ENCODE measurements at regions not wholly inside any gene's neighbourhood (a gene's known extent, or its start where the extent isn't known, plus 50 kb on each side); places are given as distances from the start of the nearest gene placed in this dataset.
"Not testable (repeated sequence)": the region's sequence is repeated elsewhere in the genome, so short reads cannot be mapped to it uniquely, and the experiment has no call there.

DNA sequence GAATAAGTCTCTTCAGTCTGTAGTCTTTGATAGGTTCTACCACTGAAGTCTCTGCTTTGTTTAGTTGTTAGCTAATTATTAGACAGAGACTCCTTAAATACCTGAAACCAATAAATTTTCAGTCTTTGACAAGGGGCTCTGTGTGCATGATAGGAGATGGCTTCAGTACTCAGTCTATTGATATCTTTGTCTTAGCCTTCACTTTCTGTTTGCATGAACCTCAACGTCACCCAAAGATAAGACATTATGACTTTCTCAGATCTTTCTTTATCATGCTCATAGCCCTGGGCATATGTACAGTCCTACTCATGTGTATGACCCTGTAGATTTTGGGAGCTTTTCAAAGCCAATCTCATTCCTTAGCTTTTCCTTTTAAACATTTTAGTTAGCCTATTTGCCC lies 183.5 kb upstream of the GCFC2 start:
- TF ChIP-seq CTCF (IDR thresholded peaks at IDR 0.05): no peak
- TF ChIP-seq POLR2A (IDR thresholded peaks at IDR 0.05): no peak
- no peak overlapping the region for H3K4me3 ChIP-seq (ENCODE audit: low read depth, poor library complexity, severe bottlenecking)
- WGBS, 2 donors: 66% methylated on average over 1 of the region's 1 CpG
- no peak for DNase-seq (ENCODE audit: low spot score in 2 of 2)
- intact Hi-C loops (cut with DNase I; ENCODE audit: low total_unique reads): no loop called here

DNA sequence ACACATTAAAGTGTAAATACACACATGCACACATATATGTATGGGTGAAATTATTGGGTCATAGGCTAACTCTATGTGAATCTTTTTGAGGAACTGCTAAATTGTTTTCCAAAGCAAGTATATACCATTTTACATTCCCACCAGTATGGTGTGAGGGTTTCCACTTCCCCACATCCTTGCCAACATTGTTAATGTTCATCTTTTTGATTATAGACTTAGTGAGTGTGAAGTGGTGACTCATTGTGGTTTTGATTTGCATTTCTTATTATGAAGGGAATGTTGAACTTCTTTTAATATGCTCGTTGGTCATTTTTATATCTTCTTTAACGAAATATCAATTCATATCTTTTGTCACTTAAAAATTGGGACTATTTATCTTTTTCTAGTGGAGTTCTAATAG lies 181.8 kb upstream of the GCFC2 start:
- no peak for DNase-seq (ENCODE audit: low spot score in 2 of 2)
- TF ChIP-seq POLR2A (IDR thresholded peaks at IDR 0.05): no peak
- no peak for TF ChIP-seq CTCF (IDR thresholded peaks at IDR 0.05)
- intact Hi-C loops (cut with DNase I; ENCODE audit: low total_unique reads): no loop called here

DNA sequence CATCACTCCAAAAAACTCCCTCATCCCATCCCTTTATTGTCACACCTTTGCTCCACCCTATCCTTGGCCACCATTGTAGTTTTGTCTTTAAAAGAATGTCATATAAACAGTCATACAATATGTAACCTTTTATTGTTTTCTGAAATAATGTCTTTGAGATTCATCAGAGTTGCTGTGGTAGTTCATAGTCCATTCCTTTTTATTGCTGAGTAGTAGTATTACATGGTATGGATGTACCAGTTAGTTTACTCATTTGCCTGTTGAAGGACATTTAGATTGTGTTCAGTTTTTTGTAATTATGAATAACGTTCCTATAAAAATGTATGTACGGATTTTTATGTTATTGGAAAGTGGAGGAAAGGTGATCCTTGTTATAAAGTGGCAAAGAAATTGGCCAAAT lies 171.8 kb upstream of the GCFC2 start:
- TF ChIP-seq POLR2A (IDR thresholded peaks at IDR 0.05) (no peak), CTCF (IDR thresholded peaks at IDR 0.05) (no peak)
- no peak overlapping the region for H3K4me3 ChIP-seq (ENCODE audit: low read depth, poor library complexity, severe bottlenecking)
- intact Hi-C loops (cut with DNase I; ENCODE audit: low total_unique reads): no loop called here
- DNase-seq (ENCODE audit: low spot score in 2 of 2): no peak
- WGBS, 2 donors: 71 to 76% methylated on average over 2 of the region's 2 CpGs

More for the DNA sequence above, 181.8 kb upstream of the GCFC2 start:
- no peak overlapping the region for H3K4me3 ChIP-seq (ENCODE audit: low read depth, poor library complexity, severe bottlenecking)
- WGBS, 2 donors: 52 to 61% methylated on average over 2 of the region's 2 CpGs

DNA sequence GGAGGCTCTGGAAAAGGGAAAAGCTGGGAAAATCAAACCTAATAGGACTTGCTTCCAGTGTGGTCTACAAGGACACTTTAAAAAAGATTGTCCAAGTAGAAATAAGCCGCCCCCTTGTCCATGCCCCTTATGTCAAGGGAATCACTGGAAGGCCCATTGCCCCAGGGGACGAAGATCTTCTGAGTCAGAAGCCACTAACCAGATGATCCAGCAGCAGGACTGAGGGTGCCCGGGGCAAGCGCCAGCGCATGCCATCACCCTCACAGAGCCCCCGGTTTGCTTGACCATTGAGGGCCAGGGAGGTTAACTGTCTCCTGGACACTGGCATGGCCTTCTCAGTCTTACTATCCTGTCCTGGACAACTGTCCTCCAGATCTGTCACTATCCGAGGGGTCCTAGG lies 164.9 kb upstream of the GCFC2 start:
- 83 to 86% methylated on average over 7 of the region's 7 CpGs for WGBS, 2 donors
- H3K4me3 ChIP-seq (ENCODE audit: low read depth, poor library complexity, severe bottlenecking); DNase-seq (ENCODE audit: low spot score in 2 of 2); intact Hi-C loops (cut with DNase I; ENCODE audit: low total_unique reads): not testable (repeated sequence)

GRCh38 chr2:75871762-75872614 lies 161.3 kb upstream of the GCFC2 start:
- intact Hi-C loops (cut with DNase I; ENCODE audit: low total_unique reads); DNase-seq (ENCODE audit: low spot score in 2 of 2); H3K4me3 ChIP-seq (ENCODE audit: low read depth, poor library complexity, severe bottlenecking): not testable (repeated sequence)
- 91 to 94% methylated on average over 25 of the region's 25 CpGs for WGBS, 2 donors

DNA sequence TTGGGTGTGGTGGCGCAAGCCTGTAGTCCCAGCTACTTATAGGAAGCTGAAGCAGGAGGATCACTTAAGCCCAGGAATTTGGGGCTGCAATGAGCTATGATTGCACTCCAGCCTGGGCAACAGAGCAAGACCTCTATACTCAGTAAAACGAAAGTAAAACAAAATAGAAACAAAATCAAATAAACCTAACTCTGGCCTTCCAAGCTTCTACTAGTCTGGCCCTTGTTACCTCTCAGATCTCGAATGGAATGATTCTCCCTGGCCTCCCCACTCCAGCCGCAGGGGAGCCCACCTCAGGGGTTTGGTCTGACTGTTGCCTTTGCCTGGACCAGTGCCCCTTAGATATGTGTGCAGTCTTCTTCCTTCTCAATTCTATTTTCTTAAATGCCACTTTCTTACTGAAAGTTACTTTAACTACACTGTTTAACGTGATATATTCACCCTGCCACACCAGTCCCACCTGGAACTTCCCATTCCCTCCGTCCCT lies 160.0 kb upstream of the GCFC2 start:
- TF ChIP-seq CTCF (IDR thresholded peaks at IDR 0.05) (no peak), POLR2A (IDR thresholded peaks at IDR 0.05) (no peak)
- H3K4me3 ChIP-seq (ENCODE audit: low read depth, poor library complexity, severe bottlenecking): no peak overlapping the region
- WGBS, 2 donors: 66 to 69% methylated on average over 6 of the region's 6 CpGs
- intact Hi-C loops (cut with DNase I; ENCODE audit: low total_unique reads): no loop called here
- DNase-seq (ENCODE audit: low spot score in 2 of 2): no peak

DNA sequence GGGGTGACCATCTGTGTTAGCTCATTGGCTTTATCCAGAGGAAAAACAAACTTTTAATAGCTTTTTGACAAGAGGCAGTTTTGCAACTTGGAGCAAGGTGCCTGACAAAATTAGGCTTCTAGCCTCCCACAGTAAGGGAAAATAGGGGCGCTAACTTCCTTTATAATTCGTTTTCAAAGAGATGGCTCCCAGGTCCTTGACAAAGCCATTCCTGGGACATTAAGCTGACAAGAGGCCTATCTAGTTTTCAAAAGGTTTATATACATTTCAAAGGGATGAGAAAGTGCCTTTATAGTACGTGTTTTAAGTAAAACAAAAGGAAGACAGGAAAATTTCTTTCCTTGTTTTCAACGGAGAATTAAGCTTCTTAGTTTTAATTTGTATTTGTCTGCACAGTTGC lies 159.4 kb upstream of the GCFC2 start:
- intact Hi-C loops (cut with DNase I; ENCODE audit: low total_unique reads): no loop called here
- TF ChIP-seq CTCF (IDR thresholded peaks at IDR 0.05) (no peak), POLR2A (IDR thresholded peaks at IDR 0.05) (no peak)
- WGBS, 2 donors: 39 to 54% methylated on average over 4 of the region's 4 CpGs
- no peak for DNase-seq (ENCODE audit: low spot score in 2 of 2)
- no peak overlapping the region for H3K4me3 ChIP-seq (ENCODE audit: low read depth, poor library complexity, severe bottlenecking)
